A673 (cell line): ENCODE measurements at regions not wholly inside any gene's neighbourhood (a gene's known extent, or its start where the extent isn't known, plus 50 kb on each side); places are given as distances from the start of the nearest gene placed in this dataset.

ENCODE experiments used
- BruUV-seq: library from RNA; stranded (reverse); fragments of 400-500 nt; replicated peaks from 2 replicates; lab custom pipeline; 2021; lab: Mats Ljungman, UMichigan
- CTCF ChIA-PET: fragments of 300-600 bp; sonication (Branson Sonifier 250); formaldehyde crosslinking; loops from one replicate; lab custom pipeline; 2022; ENCODE audit warnings: antibody characterized with exemption; lab: Charles Lee
- POLR2A ChIA-PET: fragments of 300-600 bp; sonication (Branson Sonifier 250); formaldehyde crosslinking; loops from one replicate; lab custom pipeline; 2022; ENCODE audit warnings: antibody characterized with exemption; ENCODE audit not compliant: low non-redundant PET; lab: Charles Lee
- DNase-seq: peaks from one replicate; pipeline ENCODE4 v3.0.0-alpha.2; 2015; ENCODE audit warnings: low spot score
- H3K27ac ChIP-seq: fragments of 200-600 bp; sonication (generic); 2 replicates; pipeline ENCODE4 v1.5.1; 2016; ENCODE audit warnings: mixed run types, low read depth, mild to moderate bottlenecking, mixed read lengths, antibody characterized with exemption, low read length; ENCODE audit not compliant: poor library complexity, severe bottlenecking
- H3K27me3 ChIP-seq: fragments of 200-600 bp; sonication (generic); replicated peaks from 2 replicates; pipeline ENCODE4 v1.6.1; 2017; ENCODE audit warnings: mixed run types, low read depth, mild to moderate bottlenecking, mixed read lengths, antibody characterized with exemption, low read length; ENCODE audit not compliant: insufficient read depth, poor library complexity
- H3K36me3 ChIP-seq: fragments of 200-600 bp; sonication (generic); 2 replicates; pipeline ENCODE4 v1.6.1; 2016; ENCODE audit warnings: mixed run types, mild to moderate bottlenecking, mixed read lengths, antibody characterized with exemption, low read length; ENCODE audit not compliant: insufficient read depth, poor library complexity, severe bottlenecking
- H3K4me1 ChIP-seq: fragments of 200-600 bp; sonication (generic); 2 replicates; pipeline ENCODE4 v1.6.1; 2017; ENCODE audit warnings: mixed run types, mild to moderate bottlenecking, mixed read lengths, antibody characterized with exemption, low read length; ENCODE audit not compliant: insufficient read depth, poor library complexity, severe bottlenecking
- H3K4me3 ChIP-seq: fragments of 200-600 bp; sonication (generic); 2 replicates; pipeline ENCODE4 v1.5.1; 2016; ENCODE audit warnings: low read depth, mixed run types, mild to moderate bottlenecking, mixed read lengths, low read length; ENCODE audit not compliant: poor library complexity, severe bottlenecking
- H3K9me3 ChIP-seq: fragments of 200-600 bp; sonication (generic); 2 replicates; pipeline ENCODE4 v1.6.1; 2016; ENCODE audit warnings: mixed run types, low read depth, mild to moderate bottlenecking, mixed read lengths, antibody characterized with exemption, low read length; ENCODE audit not compliant: poor library complexity, severe bottlenecking
- CTCF ChIP-seq: fragments of 300-800, 200-600 bp; sonication (generic); conservative IDR thresholded peaks from 2 replicates; pipeline ENCODE4 v1.5.1; 2017; ENCODE audit warnings: low read depth, mild to moderate bottlenecking, antibody characterized with exemption, low read length, moderate library complexity, mixed read lengths
- EZH2 ChIP-seq: fragments of 200-600 bp; sonication (generic); IDR thresholded peaks from 2 replicates; pipeline ENCODE4 v1.6.1; 2017; ENCODE audit warnings: borderline replicate concordance, low read depth, mild to moderate bottlenecking, mixed read lengths, antibody characterized with exemption, low read length; ENCODE audit not compliant: poor library complexity, severe bottlenecking
- intact Hi-C: fragments of 100-400 bp; cut with micrococcal nuclease; formaldehyde crosslinking; loops from one replicate; pipeline ENCODE4 v1.10.0; 2022; ENCODE audit not compliant: unreplicated experiment

DNA sequence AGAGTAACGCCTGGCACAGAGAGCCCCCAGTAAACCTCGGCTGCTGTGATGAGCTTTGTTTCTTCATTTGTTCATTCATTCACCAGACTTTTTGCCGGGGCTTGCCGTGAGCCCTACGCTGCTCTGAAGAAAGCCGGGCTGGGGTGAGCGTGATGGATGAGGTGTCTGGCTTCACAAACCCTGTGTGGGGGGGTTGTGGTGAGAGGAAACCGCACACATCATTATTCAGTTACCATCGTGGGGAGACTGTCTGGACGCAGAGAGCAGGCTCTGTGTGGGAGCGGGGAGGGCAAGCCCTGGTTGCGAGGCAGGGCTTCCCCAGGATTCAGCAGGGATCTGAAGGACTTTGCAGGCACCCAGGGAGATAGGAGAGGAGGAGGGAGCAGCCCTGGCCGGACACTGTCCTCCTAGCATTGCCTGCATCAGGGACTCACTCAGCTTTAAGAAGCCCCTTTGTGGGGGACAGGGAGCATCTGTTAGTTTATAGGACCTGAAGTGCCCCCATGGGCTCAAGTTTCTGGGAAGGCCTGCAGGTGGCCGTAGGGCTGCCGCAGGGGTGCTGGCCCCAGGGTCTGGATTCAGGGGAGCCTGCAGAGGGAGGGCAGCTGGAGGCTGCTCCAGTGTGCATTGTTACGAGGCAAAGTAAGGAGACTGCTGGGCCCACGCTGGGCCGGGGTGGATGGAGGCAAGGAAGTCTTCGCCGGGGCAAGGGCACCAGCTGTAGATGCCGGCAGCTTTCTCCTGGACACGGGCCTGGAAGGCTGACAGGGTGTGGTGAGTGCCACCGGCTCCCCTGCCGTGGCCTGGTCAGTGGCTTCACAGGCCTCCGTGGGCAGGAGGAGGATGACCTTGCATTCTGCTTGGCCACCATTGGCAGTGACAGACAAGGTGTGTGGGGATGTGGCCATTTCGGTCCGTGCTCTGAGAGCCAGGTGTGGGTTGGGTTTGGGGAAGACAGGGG lies 334.5 kb downstream of the SEC14L1 start:
- H3K4me3 ChIP-seq: no peak overlapping the region
- intact Hi-C loops: no loop called here
- DNase-seq: no peak
- H3K4me1 ChIP-seq: peaks cover 94% of the 10 kb centered on the region
- POLR2A ChIA-PET: interaction anchor here (0.7 kb wide), 2 partner anchors 25 to 851 kb away, joined by 3 to 4 read pairs; no protein-coding TSS in a partner anchor
- BruUV-seq: no TSS peak
- H3K27me3 ChIP-seq: no peaks in the 10 kb centered on the region
- H3K9me3 ChIP-seq: no peaks in the 10 kb centered on the region
- CTCF ChIA-PET: interaction anchor here (1.2 kb wide), 1 partner anchor 45 kb away, joined by 3 read pairs; no protein-coding TSS in a partner anchor
- H3K36me3 ChIP-seq: no peaks in the 10 kb centered on the region
- TF ChIP-seq CTCF: no peak
- TF ChIP-seq EZH2: no peak
- H3K27ac ChIP-seq: peak overlapping the region; percentile 19

DNA sequence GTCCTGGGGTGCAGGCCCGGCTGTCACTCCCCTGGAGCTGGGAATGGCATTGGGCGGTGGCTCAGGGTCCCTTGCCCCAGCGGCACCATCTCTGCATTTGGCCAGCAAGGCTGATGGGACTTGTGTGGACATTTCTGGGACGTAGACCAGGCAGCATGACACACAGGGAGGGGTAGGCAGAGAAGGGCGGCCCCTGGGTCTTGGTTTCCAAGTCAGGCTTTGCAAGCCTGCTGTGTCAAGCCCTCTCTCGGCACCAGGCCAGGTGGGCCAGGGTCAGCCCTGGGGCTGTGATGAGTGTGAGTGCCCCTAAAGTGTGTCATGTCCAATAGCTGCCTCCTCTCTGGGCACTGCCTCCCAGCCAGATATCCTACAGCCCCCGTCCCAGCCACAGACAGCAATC lies 335.2 kb downstream of the SEC14L1 start:
- H3K4me1 ChIP-seq: peaks cover 94% of the 10 kb centered on the region
- intact Hi-C loops: no loop called here
- POLR2A ChIA-PET: interaction anchor here (0.6 kb wide), 1 partner anchor 486 kb away, joined by 3 read pairs; no protein-coding TSS in a partner anchor
- no peaks in the 10 kb centered on the region for H3K36me3 ChIP-seq
- BruUV-seq: no TSS peak
- DNase-seq: no peak
- no peaks in the 10 kb centered on the region for H3K27me3 ChIP-seq
- CTCF ChIA-PET: no interaction called here
- TF ChIP-seq CTCF (no peak), EZH2 (no peak)
- no peaks in the 10 kb centered on the region for H3K9me3 ChIP-seq
- H3K4me3 ChIP-seq: no peak overlapping the region
- H3K27ac ChIP-seq: peak overlapping the region; percentile 19

DNA sequence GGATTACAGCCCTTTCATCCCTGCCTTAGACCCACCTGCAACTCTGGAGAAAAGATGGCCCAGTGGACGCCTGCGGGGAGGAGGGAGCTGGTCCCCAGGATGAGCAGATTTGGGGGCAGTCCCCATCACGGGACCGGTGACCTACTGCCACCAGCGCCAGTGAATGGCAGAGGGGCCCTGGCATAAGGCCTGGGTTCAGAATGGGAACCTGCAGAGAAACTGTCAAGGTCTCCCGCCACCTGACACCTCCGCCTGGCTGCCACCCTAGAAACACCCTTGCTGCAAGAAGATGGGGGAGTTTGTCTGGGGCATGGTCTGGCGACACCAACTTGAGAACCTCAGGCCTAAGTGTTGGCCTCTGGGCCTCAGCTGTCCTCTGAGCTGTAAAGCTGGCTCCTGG lies 335.7 kb downstream of the SEC14L1 start:
- no peak for DNase-seq
- H3K9me3 ChIP-seq: no peaks in the 10 kb centered on the region
- H3K27me3 ChIP-seq: no peaks in the 10 kb centered on the region
- intact Hi-C loops: no loop called here
- no peaks in the 10 kb centered on the region for H3K36me3 ChIP-seq
- no peak overlapping the region for H3K4me3 ChIP-seq
- TF ChIP-seq CTCF (no peak), EZH2 (no peak)
- peak overlapping the region; percentile 58 for H3K27ac ChIP-seq
- H3K4me1 ChIP-seq: peaks cover 91% of the 10 kb centered on the region
- ChIA-PET POLR2A (interaction anchor here (0.6 kb wide), 1 partner anchor 486 kb away, joined by 3 read pairs; no protein-coding TSS in a partner anchor), CTCF (no interaction called here)
- no TSS peak for BruUV-seq
